Gastrocnemius medialis (tissue), 4 donors: ENCODE measurements at regions not wholly inside any gene's neighbourhood (a gene's known extent, or its start where the extent isn't known, plus 50 kb on each side); places are given as distances from the start of the nearest gene placed in this dataset.

Experiments used
- ATAC-seq, 2 donors: fragments of 150-250 bp; one replicate each; pipeline ENCODE4 v1.9.1; 2016
- DNase-seq, 2 donors: peaks; one replicate each; pipeline ENCODE4 v3.0.0-alpha.2; 2019
- H3K27ac ChIP-seq, 4 donors: fragments of 200-600 bp; sonication (generic); 1 replicate in 1 of 4; 2 replicates in 3 of 4; pipeline ENCODE4 v1.5.1; 2016 to 2018; ENCODE audit warnings: mild to moderate bottlenecking in 2 of 4, moderate library complexity in 1 of 4
- H3K27me3 ChIP-seq, 3 donors: fragments of 200-600 bp; sonication (generic) in 2 of 3; 1 replicate in 1 of 3; 2 replicates in 2 of 3; pipeline versions ENCODE4 v1.5.1 to v1.6.0; 2016 to 2019; ENCODE audit warnings: mild to moderate bottlenecking in 1 of 3, moderate library complexity in 1 of 3
- H3K36me3 ChIP-seq, 2 donors: fragments of 200-600 bp; sonication (generic) in 1 of 2; one replicate each; pipeline ENCODE4 v1.5.1; 2017 to 2018
- H3K4me1 ChIP-seq, 2 donors: fragments of 200-600 bp; sonication (generic) in 1 of 2; one replicate each; pipeline ENCODE4 v1.5.1; 2016 to 2017; ENCODE audit warnings: mild to moderate bottlenecking in 2 of 2
- H3K4me3 ChIP-seq, 4 donors: fragments of 200-600 bp; sonication (generic) in 3 of 4; 1 replicate in 1 of 4; 2 replicates in 3 of 4; pipeline ENCODE4 v1.5.1; 2016 to 2019; ENCODE audit warnings: mild to moderate bottlenecking in 2 of 4
- H3K9me3 ChIP-seq, 3 donors: fragments of 200-600 bp; sonication (generic) in 2 of 3; 1 replicate in 1 of 3; 2 replicates in 2 of 3; pipeline ENCODE4 v1.5.1; 2016 to 2019
- CTCF ChIP-seq, 5 experiments: fragments of 450-650 bp in 3 of 5; fragments of 200-600 bp in 2 of 5; sonication (generic) in 2 of 5; IDR thresholded peaks in 4 of 5; conservative IDR thresholded peaks in 1 of 5; 1 replicate in 4 of 5; 2 replicates in 1 of 5; pipeline ENCODE4 v1.5.1; 2016 to 2019; ENCODE audit warnings: antibody characterized with exemption in 5 of 5, mild to moderate bottlenecking in 3 of 5, moderate library complexity in 3 of 5
- POLR2A ChIP-seq, 2 donors: fragments of 450-650 bp; IDR thresholded peaks; one replicate each; pipeline ENCODE4 v1.6.1; 2017; ENCODE audit warnings: antibody characterized with exemption in 2 of 2, mild to moderate bottlenecking in 2 of 2, moderate library complexity in 2 of 2
- in situ Hi-C, 4 donors: fragments of 200-750 bp; cut with MboI; loops; one replicate each; pipeline versions ENCODE4 v1.15.0 to v1.8.0; 2017; ENCODE audit warnings: low sequenced_read_pairs in 4 of 4
- intact Hi-C: fragments of 100-400 bp; cut with DNase I; formaldehyde crosslinking; loops from one replicate; pipeline ENCODE4 v1.15.1; 2023; ENCODE audit warnings: low total_unique reads

GRCh38 chr11:92698742-92699141 lies 270.7 kb upstream of the MTNR1B start:
- intact Hi-C loops (no loop called here), in situ Hi-C loops (no loop called here)
- DNase-seq (no peak), ATAC-seq (no peak)
- Histone ChIP-seq H3K27ac (no peak overlapping the region), H3K4me3 (no peak overlapping the region), H3K9me3 (no peaks in the 10 kb centered on the region), H3K36me3 (no peaks in the 10 kb centered on the region), H3K4me1 (no peaks in the 10 kb centered on the region), H3K27me3 (no peaks in the 10 kb centered on the region)
- TF ChIP-seq POLR2A (IDR thresholded peaks at IDR 0.05) = no peak
- TF ChIP-seq CTCF (IDR thresholded peaks at IDR 0.05 in 4 of 5, conservative IDR thresholded peaks at IDR 0.05 in 1 of 5) = no peak

GRCh38 chr11:92702037-92702804 lies 267.2 kb upstream of the MTNR1B start:
- TF ChIP-seq POLR2A (IDR thresholded peaks at IDR 0.05) = no peak
- no peak for TF ChIP-seq CTCF (IDR thresholded peaks at IDR 0.05 in 4 of 5, conservative IDR thresholded peaks at IDR 0.05 in 1 of 5)
- Histone ChIP-seq H3K27me3 (no peaks in the 10 kb centered on the region), H3K4me3 (no peak overlapping the region), H3K4me1 (no peaks in the 10 kb centered on the region), H3K36me3 (no peaks in the 10 kb centered on the region), H3K9me3 (no peaks in the 10 kb centered on the region), H3K27ac (no peak overlapping the region)
- intact Hi-C loops (no loop called here), in situ Hi-C loops (no loop called here)
- DNase-seq (no peak), ATAC-seq (no peak)

- Histone ChIP-seq H3K27me3 (no peaks in the 10 kb centered on the region), H3K4me3 (no peak overlapping the region), H3K4me1 (no peaks in the 10 kb centered on the region), H3K27ac (no peak overlapping the region), H3K9me3 (no peaks in the 10 kb centered on the region), H3K36me3 (no peaks in the 10 kb centered on the region)
- ATAC-seq = no peak
- DNase-seq = no peak
- intact Hi-C loops = no loop called here
- in situ Hi-C loops = no loop called here
- no peak for TF ChIP-seq POLR2A (IDR thresholded peaks at IDR 0.05)
- no peak for TF ChIP-seq CTCF (IDR thresholded peaks at IDR 0.05 in 4 of 5, conservative IDR thresholded peaks at IDR 0.05 in 1 of 5)
Observed at GRCh38 chr11:92702805-92703448, 266.5 kb upstream of the MTNR1B start.

- no peak for TF ChIP-seq CTCF (IDR thresholded peaks at IDR 0.05 in 4 of 5, conservative IDR thresholded peaks at IDR 0.05 in 1 of 5)
- no peak for TF ChIP-seq POLR2A (IDR thresholded peaks at IDR 0.05)
- Histone ChIP-seq H3K9me3 (no peaks in the 10 kb centered on the region), H3K27me3 (no peaks in the 10 kb centered on the region), H3K27ac (no peak overlapping the region), H3K36me3 (no peaks in the 10 kb centered on the region), H3K4me1 (no peaks in the 10 kb centered on the region), H3K4me3 (no peak overlapping the region)
- intact Hi-C loops = no loop called here
- ATAC-seq (no peak), DNase-seq (no peak)
- in situ Hi-C loops = no loop called here
Observed at GRCh38 chr11:92703449-92703830, 266.0 kb upstream of the MTNR1B start.
